ENCODE measurements at regions not wholly inside any gene's neighbourhood (a gene's known extent, or its start where the extent isn't known, plus 50 kb on each side); places are given as distances from the start of the nearest gene placed in this dataset.

GRCh38 chr12:91964501-91964900 is 181.1 kb downstream of the BTG1 start:
- DNase-seq: no peak

GRCh38 chr12:91959220-91959619 is 186.4 kb downstream of the BTG1 start:
- DNase-seq: no peak

- DNase-seq: peak; percentile 84
Observed at GRCh38 chr12:91958816-91959215, 186.8 kb downstream of the BTG1 start.

- DNase-seq: no peak
Observed at GRCh38 chr12:91954747-91955146, 190.9 kb downstream of the BTG1 start.

GRCh38 chr12:91954326-91954725 is 191.3 kb downstream of the BTG1 start:
- DNase-seq: no peak

- DNase-seq: no peak
Observed at GRCh38 chr12:91952916-91953315, 192.7 kb downstream of the BTG1 start.

- DNase-seq: no peak
Observed at GRCh38 chr12:91951571-91951970, 194.1 kb downstream of the BTG1 start.

GRCh38 chr12:91948504-91948903 is 197.1 kb downstream of the BTG1 start:
- no peak for DNase-seq

- DNase-seq: no peak
Observed at GRCh38 chr12:91947459-91947858, 198.2 kb downstream of the BTG1 start.

GRCh38 chr12:91944637-91945036 is 201.0 kb downstream of the BTG1 start:
- DNase-seq: no peak

GRCh38 chr12:91940826-91941570 is 204.6 kb downstream of the BTG1 start:
- DNase-seq: no peak

GRCh38 chr12:91940322-91940721 is 205.3 kb downstream of the BTG1 start:
- no peak for DNase-seq

GRCh38 chr12:91937706-91938105 is 207.9 kb downstream of the BTG1 start:
- no peak for DNase-seq

- no peak for DNase-seq
Observed at GRCh38 chr12:91937009-91937408, 208.6 kb downstream of the BTG1 start.

GRCh38 chr12:91935296-91935695 is 210.3 kb downstream of the BTG1 start:
- DNase-seq: no peak

- DNase-seq: no peak
Observed at GRCh38 chr12:91931111-91931510, 214.5 kb downstream of the BTG1 start.

GRCh38 chr12:91928501-91928900 is 217.1 kb downstream of the BTG1 start:
- no peak for DNase-seq

GRCh38 chr12:91926848-91927247 is 218.8 kb downstream of the BTG1 start:
- DNase-seq: peak; percentile 12

- DNase-seq: no peak
Observed at GRCh38 chr12:91924827-91925226, 220.8 kb downstream of the BTG1 start.

GRCh38 chr12:91923864-91924263 is 221.8 kb downstream of the BTG1 start:
- DNase-seq: no peak

GRCh38 chr12:91922674-91923073 is 223.0 kb downstream of the BTG1 start:
- no peak for DNase-seq

GRCh38 chr12:91922139-91922538 is 223.5 kb downstream of the BTG1 start:
- DNase-seq: no peak

- DNase-seq: no peak
Observed at GRCh38 chr12:91921555-91921954, 224.1 kb downstream of the BTG1 start.

- no peak for DNase-seq
Observed at GRCh38 chr12:91920741-91921140, 224.9 kb downstream of the BTG1 start.

GRCh38 chr12:91920276-91920675 is 225.4 kb downstream of the BTG1 start:
- DNase-seq: peak; percentile 2

Measured in NCI-H226 (cell line).